Cardiac muscle cell (in vitro differentiated cells and primary cell): ENCODE measurements at regions not wholly inside any gene's neighbourhood (a gene's known extent, or its start where the extent isn't known, plus 50 kb on each side); places are given as distances from the start of the nearest gene placed in this dataset.
"Not testable (repeated sequence)": the region's sequence is repeated elsewhere in the genome, so short reads cannot be mapped to it uniquely, and the experiment has no call there.

Experiments used
- DNase-seq, 2 donors: peaks; one replicate each; pipeline versions ENCODE4 v3.0.0 to v3.0.0-alpha.2; 2010 to 2017; ENCODE audit warnings: low read depth in 1 of 2, low spot score in 1 of 2
- H3K27ac ChIP-seq: fragments of 200-600 bp; sonication (generic); 2 replicates; pipeline ENCODE4 v1.5.1; 2016
- H3K27me3 ChIP-seq: fragments of 200-600 bp; sonication (generic); 2 replicates; pipeline ENCODE4 v1.6.0; 2016; ENCODE audit warnings: control low read depth
- H3K36me3 ChIP-seq: fragments of 200-600 bp; sonication (generic); 2 replicates; pipeline ENCODE4 v1.5.1; 2016; ENCODE audit warnings: control low read depth
- H3K4me1 ChIP-seq: fragments of 200-600 bp; sonication (generic); 2 replicates; pipeline ENCODE4 v1.8.1; 2017; ENCODE audit warnings: low read depth, mild to moderate bottlenecking, mixed run types
- H3K4me3 ChIP-seq: fragments of 200-600 bp; sonication (generic); 2 replicates; pipeline ENCODE4 v1.5.1; 2016; ENCODE audit warnings: mild to moderate bottlenecking
- H3K9me3 ChIP-seq: fragments of 200-600 bp; sonication (generic); 2 replicates; pipeline ENCODE4 v1.5.1; 2017; ENCODE audit warnings: low read depth, mild to moderate bottlenecking, control low read depth
- CTCF ChIP-seq: IDR thresholded peaks from 2 replicates; pipeline ENCODE4 v1.5.1; 2012; ENCODE audit warnings: low read depth, mild to moderate bottlenecking, low read length

- Histone ChIP-seq H3K27ac (no peak overlapping the region), H3K36me3 (no peaks in the 10 kb centered on the region)
- peak in 1 of 2 donors; percentile 3 for DNase-seq
Observed at GRCh38 chr17:71801301-71801700, 319.5 kb upstream of the SOX9 start.

GRCh38 chr17:71802663-71803062, 318.2 kb upstream of the SOX9 start:
- TF ChIP-seq CTCF = no peak
- no peaks in the 10 kb centered on the region for H3K27me3 ChIP-seq
- no peak overlapping the region for H3K27ac ChIP-seq
- H3K4me1 ChIP-seq = no peaks in the 10 kb centered on the region
- no peaks in the 10 kb centered on the region for H3K36me3 ChIP-seq
- DNase-seq = no peak
- H3K9me3 ChIP-seq = no peaks in the 10 kb centered on the region
- H3K4me3 ChIP-seq = no peak overlapping the region

More at GRCh38 chr17:71801301-71801700, 319.5 kb upstream of the SOX9 start:
- TF ChIP-seq CTCF = no peak
- no peak overlapping the region for H3K4me3 ChIP-seq
- no peaks in the 10 kb centered on the region for H3K4me1 ChIP-seq
- H3K27me3 ChIP-seq = no peaks in the 10 kb centered on the region
- no peaks in the 10 kb centered on the region for H3K9me3 ChIP-seq

- DNase-seq = no peak
- Histone ChIP-seq H3K27me3 (no peaks in the 10 kb centered on the region), H3K27ac (no peak overlapping the region), H3K4me1 (no peaks in the 10 kb centered on the region), H3K36me3 (no peaks in the 10 kb centered on the region), H3K4me3 (no peak overlapping the region), H3K9me3 (no peaks in the 10 kb centered on the region)
- TF ChIP-seq CTCF = no peak
Observed at GRCh38 chr17:71803656-71804284, 317.1 kb upstream of the SOX9 start.

- Histone ChIP-seq H3K27ac (no peak overlapping the region), H3K4me1 (no peaks in the 10 kb centered on the region), H3K9me3 (no peaks in the 10 kb centered on the region), H3K36me3 (no peaks in the 10 kb centered on the region), H3K4me3 (no peak overlapping the region), H3K27me3 (no peaks in the 10 kb centered on the region)
- TF ChIP-seq CTCF = no peak
- DNase-seq = no peak
Observed at GRCh38 chr17:71809537-71809936, 311.3 kb upstream of the SOX9 start.

GRCh38 chr17:71813861-71814260, 307.0 kb upstream of the SOX9 start:
- H3K4me1 ChIP-seq, H3K27ac ChIP-seq, H3K9me3 ChIP-seq, H3K36me3 ChIP-seq, H3K27me3 ChIP-seq, DNase-seq, H3K4me3 ChIP-seq: not testable (repeated sequence)

- no peak overlapping the region for H3K27ac ChIP-seq
- no peak for DNase-seq
- H3K4me1 ChIP-seq = peaks cover 13% of the 10 kb centered on the region
- no peaks in the 10 kb centered on the region for H3K27me3 ChIP-seq
- H3K36me3 ChIP-seq = no peaks in the 10 kb centered on the region
- TF ChIP-seq CTCF = no peak
- no peak overlapping the region for H3K4me3 ChIP-seq
- no peaks in the 10 kb centered on the region for H3K9me3 ChIP-seq
Observed at GRCh38 chr17:71821511-71821910, 299.3 kb upstream of the SOX9 start.
